SK-N-SH (cell line): ENCODE measurements at regions not wholly inside any gene's neighbourhood (a gene's known extent, or its start where the extent isn't known, plus 50 kb on each side); places are given as distances from the start of the nearest gene placed in this dataset.

Experiments
- ELF1 ChIP-seq: IDR thresholded peaks from 2 replicates; pipeline ENCODE4 v1.4.0; 2012
- GABPA ChIP-seq: IDR thresholded peaks from 2 replicates; pipeline ENCODE4 v1.4.0; 2012; ENCODE audit warnings: low read depth, mild to moderate bottlenecking
- MXI1 ChIP-seq: IDR thresholded peaks from 2 replicates; pipeline ENCODE4 v1.6.1; 2012; ENCODE audit warnings: mild to moderate bottlenecking, low read depth, low read length, improper control_type of control experiment
- NRF1 ChIP-seq: IDR thresholded peaks from 2 replicates; pipeline ENCODE4 v1.6.1; 2012; ENCODE audit warnings: low read depth, mild to moderate bottlenecking, low read length
- RCOR1 ChIP-seq: fragments of 150-350 bp; IDR thresholded peaks from 2 replicates; pipeline ENCODE4 v1.6.1; 2017; ENCODE audit warnings: antibody characterized with exemption, low read length
- REST ChIP-seq: IDR thresholded peaks from 2 replicates; pipeline ENCODE4 v1.6.1; 2012; ENCODE audit warnings: mild to moderate bottlenecking, low read depth, low read length, moderate library complexity
- TAF1 ChIP-seq: IDR thresholded peaks from 2 replicates; pipeline ENCODE4 v1.6.1; 2012; ENCODE audit warnings: low read depth, mild to moderate bottlenecking, low read length, moderate library complexity, borderline replicate concordance
- YY1 ChIP-seq: IDR thresholded peaks from 2 replicates; pipeline ENCODE4 v1.4.0; 2012; ENCODE audit warnings: low read depth, mild to moderate bottlenecking
- TF ChIP-seq, protein P1 (sequence below): fragments of 200-600 bp; sonication (generic); IDR thresholded peaks from 2 replicates; pipeline ENCODE4 v1.6.1; 2017; ENCODE audit warnings: antibody characterized with exemption, mild to moderate bottlenecking, moderate library complexity
- TF ChIP-seq, protein P2 (sequence below): fragments of 150-350 bp; IDR thresholded peaks from 2 replicates; pipeline ENCODE4 v1.6.1; 2016; ENCODE audit warnings: mild to moderate bottlenecking, low read depth, low read length

DNA sequence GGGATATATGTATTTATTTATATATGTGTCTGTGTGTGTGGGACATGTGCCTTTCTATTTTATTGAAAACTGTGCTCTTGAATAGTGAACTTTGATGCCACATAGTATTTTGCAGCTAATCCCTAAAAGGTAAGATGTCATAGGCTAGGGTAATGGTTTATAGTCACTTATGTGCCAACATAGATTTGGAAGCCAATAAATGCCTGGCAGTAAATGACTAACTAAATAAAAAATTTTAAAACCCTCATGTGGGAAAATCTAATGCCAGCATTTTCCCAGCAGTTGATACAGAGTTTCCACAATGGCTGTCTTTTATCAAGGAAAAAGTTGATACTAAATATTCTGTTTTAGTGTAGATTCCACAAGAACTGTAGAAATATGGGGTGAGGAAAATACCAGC, 101.5 kb upstream of the IMMP2L start:
- TF ChIP-seq GABPA: no peak
- TF ChIP-seq, protein P1, sequence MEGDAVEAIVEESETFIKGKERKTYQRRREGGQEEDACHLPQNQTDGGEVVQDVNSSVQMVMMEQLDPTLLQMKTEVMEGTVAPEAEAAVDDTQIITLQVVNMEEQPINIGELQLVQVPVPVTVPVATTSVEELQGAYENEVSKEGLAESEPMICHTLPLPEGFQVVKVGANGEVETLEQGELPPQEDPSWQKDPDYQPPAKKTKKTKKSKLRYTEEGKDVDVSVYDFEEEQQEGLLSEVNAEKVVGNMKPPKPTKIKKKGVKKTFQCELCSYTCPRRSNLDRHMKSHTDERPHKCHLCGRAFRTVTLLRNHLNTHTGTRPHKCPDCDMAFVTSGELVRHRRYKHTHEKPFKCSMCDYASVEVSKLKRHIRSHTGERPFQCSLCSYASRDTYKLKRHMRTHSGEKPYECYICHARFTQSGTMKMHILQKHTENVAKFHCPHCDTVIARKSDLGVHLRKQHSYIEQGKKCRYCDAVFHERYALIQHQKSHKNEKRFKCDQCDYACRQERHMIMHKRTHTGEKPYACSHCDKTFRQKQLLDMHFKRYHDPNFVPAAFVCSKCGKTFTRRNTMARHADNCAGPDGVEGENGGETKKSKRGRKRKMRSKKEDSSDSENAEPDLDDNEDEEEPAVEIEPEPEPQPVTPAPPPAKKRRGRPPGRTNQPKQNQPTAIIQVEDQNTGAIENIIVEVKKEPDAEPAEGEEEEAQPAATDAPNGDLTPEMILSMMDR: no peak
- TF ChIP-seq, protein P2, sequence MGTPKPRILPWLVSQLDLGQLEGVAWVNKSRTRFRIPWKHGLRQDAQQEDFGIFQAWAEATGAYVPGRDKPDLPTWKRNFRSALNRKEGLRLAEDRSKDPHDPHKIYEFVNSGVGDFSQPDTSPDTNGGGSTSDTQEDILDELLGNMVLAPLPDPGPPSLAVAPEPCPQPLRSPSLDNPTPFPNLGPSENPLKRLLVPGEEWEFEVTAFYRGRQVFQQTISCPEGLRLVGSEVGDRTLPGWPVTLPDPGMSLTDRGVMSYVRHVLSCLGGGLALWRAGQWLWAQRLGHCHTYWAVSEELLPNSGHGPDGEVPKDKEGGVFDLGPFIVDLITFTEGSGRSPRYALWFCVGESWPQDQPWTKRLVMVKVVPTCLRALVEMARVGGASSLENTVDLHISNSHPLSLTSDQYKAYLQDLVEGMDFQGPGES: no peak
- no peak for TF ChIP-seq ELF1
- TF ChIP-seq YY1: no peak
- no peak for TF ChIP-seq REST
- no peak for TF ChIP-seq NRF1
- no peak for TF ChIP-seq TAF1
- TF ChIP-seq RCOR1: no peak
- TF ChIP-seq MXI1: no peak
